Heart right ventricle (tissue), 16 donors: ENCODE measurements at regions not wholly inside any gene's neighbourhood (a gene's known extent, or its start where the extent isn't known, plus 50 kb on each side); places are given as distances from the start of the nearest gene placed in this dataset.

Source experiments
- ATAC-seq, 8 donors: fragments of 200-7000 bp; cut with Tn5 transposase; one replicate each; pipeline ENCODE4 v1.9.1; 2020; ENCODE audit warnings: mild to moderate bottlenecking in 8 of 8, moderate library complexity in 8 of 8, moderate number of reproducible peaks in 1 of 8
- DNase-seq, 2 donors: peaks; one replicate each; pipeline ENCODE4 v3.0.0-alpha.2; 2020
- H3K27ac ChIP-seq, 10 donors: fragments of 200-600 bp; sonication (generic) in 2 of 10; one replicate each; pipeline versions ENCODE4 v1.5.0 to v1.8.0; 2020 to 2022; ENCODE audit warnings: mild to moderate bottlenecking in 3 of 10
- H3K27me3 ChIP-seq, 7 donors: fragments of 200-600 bp; one replicate each; pipeline ENCODE4 v1.8.0; 2021 to 2022; ENCODE audit warnings: mild to moderate bottlenecking in 2 of 7
- H3K36me3 ChIP-seq, 9 donors: fragments of 200-600 bp; sonication (generic) in 1 of 9; one replicate each; pipeline versions ENCODE4 v1.5.0 to v1.8.0; 2020 to 2022; ENCODE audit warnings: mild to moderate bottlenecking in 2 of 9
- H3K4me1 ChIP-seq, 9 donors: fragments of 200-600 bp; sonication (generic) in 1 of 9; one replicate each; pipeline versions ENCODE4 v1.5.0 to v1.8.0; 2020 to 2022; ENCODE audit warnings: mild to moderate bottlenecking in 4 of 9
- H3K4me3 ChIP-seq, 10 donors: fragments of 200-600 bp; sonication (generic) in 2 of 10; one replicate each; pipeline versions ENCODE4 v1.5.0 to v1.8.0; 2020 to 2022; ENCODE audit warnings: mild to moderate bottlenecking in 7 of 10, moderate library complexity in 2 of 10
- H3K9me3 ChIP-seq, 11 donors: fragments of 200-600 bp in 10 of 11; sonication (generic) in 2 of 11; one replicate each; pipeline versions ENCODE4 v1.5.0 to v1.8.0; 2013 to 2022; ENCODE audit warnings: mild to moderate bottlenecking in 2 of 11, control low read depth in 1 of 11, moderate library complexity in 1 of 11
- CTCF ChIP-seq, 9 donors: fragments of 200-600 bp; sonication (generic) in 2 of 9; IDR thresholded peaks; one replicate each; pipeline versions ENCODE4 v1.5.0 to v1.8.0; 2021 to 2022; ENCODE audit warnings: antibody characterized with exemption in 9 of 9, mild to moderate bottlenecking in 5 of 9, moderate library complexity in 1 of 9
- WGBS, 2 donors: extraction: QIAGEN DNeasy Blood & Tissue Kit; methylation state at CpG; one replicate each; pipeline ENCODE4 v1.1.7; 2013; ENCODE audit warnings: inconsistent platforms in 1 of 2; 5-methylcytosine and 5-hydroxymethylcytosine counted together
- intact Hi-C, 10 donors: fragments of 100-400 bp; cut with DNase I; formaldehyde crosslinking; loops; one replicate each; pipeline versions ENCODE4 v1.11.1 to v1.14.2; 2022
- donor health status: Arrhythmogenic right ventricular cardiomyopathy.
- donor health status: ischemic (EF 13 %, LVEDD 7.1; RV severe dilation, severe dysfunction).
- donor health status: healthy with polysubstance abuse.
- donor health status: DM: no; HTN: yes; CAD: no.
- donor health status: DM: no; HTN: no; CAD: no.
- donor health status: ischemic (EF 25% LVEDD 6.9; RV normal size, moderate dysfunction).
- donor health status: ischemic (EF 25% LVEDD 5.7; RV mildly dilated, moderate dysfunction).
- donor health status: healthy.
- donor health status: DM: yes; HTN: yes; CAD: no.
- donor health status: Ischemic cardiomyopathy.
- donor health status: ischemic (EF 35%, LVEDD 5.7; RV mildly dilated, moderate dysfunction).
- donor health status: nonischemic (EF 11% LVEDD 7.7; RV severe dilation, severe dysfunction).
- donor health status: DM: yes; HTN: yes; CAD: no.
- donor health status: PGD.
- donor health status: ischemic (EF 29% LVEDD 5.4; RV normal size, mild dysfunction).
- donor health status: nonischemic (EF 23%, LVEDD 6.1; RV moderate dilation, normal function).

- Histone ChIP-seq H3K4me1 (peaks cover 0 to 74% (median 37%) of the 10 kb centered on the region in 9 donors), H3K9me3 (no peaks in the 10 kb centered on the region), H3K36me3 (no peaks in the 10 kb centered on the region), H3K27me3 (no peaks in the 10 kb centered on the region), H3K27ac (no peak overlapping the region), H3K4me3 (no peak overlapping the region)
- no peak for ATAC-seq
- no peak for TF ChIP-seq CTCF (IDR thresholded peaks at IDR 0.05)
- DNase-seq: no peak
- intact Hi-C loops: no loop called here
- 92 to 97% methylated on average over 2 of the region's 2 CpGs for WGBS, 2 donors
These were observed 125.0 kb downstream of the RXFP2 start for GRCh38 chr13:31864307-31864706.

GRCh38 chr13:31866099-31866498 is 126.8 kb downstream of the RXFP2 start:
- no peaks in the 10 kb centered on the region for H3K9me3 ChIP-seq
- H3K27ac ChIP-seq: peak overlapping the region in 2 of 10 donors; percentile 12 to 18
- H3K4me1 ChIP-seq: peaks cover 0 to 73% (median 27%) of the 10 kb centered on the region in 9 donors
- no peak for ATAC-seq
- H3K27me3 ChIP-seq: no peaks in the 10 kb centered on the region
- DNase-seq: no peak
- no peaks in the 10 kb centered on the region for H3K36me3 ChIP-seq
- H3K4me3 ChIP-seq: no peak overlapping the region
- TF ChIP-seq CTCF (IDR thresholded peaks at IDR 0.05): no peak
- intact Hi-C loops: no loop called here

- TF ChIP-seq CTCF (IDR thresholded peaks at IDR 0.05): no peak
- no peaks in the 10 kb centered on the region for H3K27me3 ChIP-seq
- peak overlapping the region in 2 of 10 donors; percentile 3 to 11 for H3K27ac ChIP-seq
- no peak for ATAC-seq
- DNase-seq: no peak
- no peaks in the 10 kb centered on the region for H3K36me3 ChIP-seq
- intact Hi-C loops: no loop called here
- peaks cover 0 to 75% (median 17%) of the 10 kb centered on the region in 9 donors for H3K4me1 ChIP-seq
- no peaks in the 10 kb centered on the region for H3K9me3 ChIP-seq
- H3K4me3 ChIP-seq: no peak overlapping the region
These were observed 128.4 kb downstream of the RXFP2 start for GRCh38 chr13:31867709-31868108.

- Histone ChIP-seq H3K36me3 (no peaks in the 10 kb centered on the region), H3K27me3 (no peaks in the 10 kb centered on the region), H3K27ac (no peak overlapping the region), H3K4me3 (no peak overlapping the region), H3K9me3 (no peaks in the 10 kb centered on the region), H3K4me1 (peaks cover 0 to 82% (median 21%) of the 10 kb centered on the region in 9 donors)
- ATAC-seq: no peak
- no peak for TF ChIP-seq CTCF (IDR thresholded peaks at IDR 0.05)
- WGBS, 2 donors: 81 to 89% methylated on average over 2 of the region's 2 CpGs
- no peak for DNase-seq
- intact Hi-C loops: no loop called here
These were observed 130.3 kb downstream of the RXFP2 start for GRCh38 chr13:31869582-31869981.
